ENCODE measurements at regions not wholly inside any gene's neighbourhood (a gene's known extent, or its start where the extent isn't known, plus 50 kb on each side); places are given as distances from the start of the nearest gene placed in this dataset.

- Histone ChIP-seq H3K4me1 (ENCODE audit: insufficient read depth) (peaks cover 1% of the 10 kb centered on the region), H3K36me3 (no peaks in the 10 kb centered on the region), H3K27me3 (peaks cover 2% of the 10 kb centered on the region), H3K27ac (no peak overlapping the region), H3K4me3 (no peak overlapping the region), H3K9me3 (no peaks in the 10 kb centered on the region)
- no peak for DNase-seq
- intact Hi-C loops (cut with DNase I): no loop called here
- no peak for TF ChIP-seq POLR2A (IDR thresholded peaks at IDR 0.05)
- TF ChIP-seq, protein P1, sequence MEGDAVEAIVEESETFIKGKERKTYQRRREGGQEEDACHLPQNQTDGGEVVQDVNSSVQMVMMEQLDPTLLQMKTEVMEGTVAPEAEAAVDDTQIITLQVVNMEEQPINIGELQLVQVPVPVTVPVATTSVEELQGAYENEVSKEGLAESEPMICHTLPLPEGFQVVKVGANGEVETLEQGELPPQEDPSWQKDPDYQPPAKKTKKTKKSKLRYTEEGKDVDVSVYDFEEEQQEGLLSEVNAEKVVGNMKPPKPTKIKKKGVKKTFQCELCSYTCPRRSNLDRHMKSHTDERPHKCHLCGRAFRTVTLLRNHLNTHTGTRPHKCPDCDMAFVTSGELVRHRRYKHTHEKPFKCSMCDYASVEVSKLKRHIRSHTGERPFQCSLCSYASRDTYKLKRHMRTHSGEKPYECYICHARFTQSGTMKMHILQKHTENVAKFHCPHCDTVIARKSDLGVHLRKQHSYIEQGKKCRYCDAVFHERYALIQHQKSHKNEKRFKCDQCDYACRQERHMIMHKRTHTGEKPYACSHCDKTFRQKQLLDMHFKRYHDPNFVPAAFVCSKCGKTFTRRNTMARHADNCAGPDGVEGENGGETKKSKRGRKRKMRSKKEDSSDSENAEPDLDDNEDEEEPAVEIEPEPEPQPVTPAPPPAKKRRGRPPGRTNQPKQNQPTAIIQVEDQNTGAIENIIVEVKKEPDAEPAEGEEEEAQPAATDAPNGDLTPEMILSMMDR (IDR thresholded peaks at IDR 0.05): no peak
Measured at GRCh38 chr2:145277922-145278321, 758.0 kb upstream of the ZEB2 start.

DNA sequence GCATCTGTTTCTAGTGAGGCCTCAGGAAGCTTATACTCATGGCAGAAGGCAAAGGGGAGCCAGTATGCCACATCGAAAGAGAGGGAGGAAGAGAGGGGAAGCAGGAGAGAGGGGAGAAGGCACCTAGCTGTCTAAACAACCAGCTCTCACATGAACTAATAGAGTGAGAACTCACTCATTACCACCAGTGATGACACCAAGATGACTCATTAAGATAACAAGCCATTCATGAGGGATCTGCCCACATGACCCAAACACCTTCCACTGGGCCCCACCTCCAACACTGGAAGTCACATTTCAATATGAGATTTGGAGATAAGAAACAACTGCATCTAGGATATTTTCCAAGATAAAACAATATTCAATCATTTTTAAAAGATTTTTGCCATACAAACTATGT is 753.9 kb upstream of the ZEB2 start:
- TF ChIP-seq, protein P1 (IDR thresholded peaks at IDR 0.05): no peak
- no peak for TF ChIP-seq EP300 (IDR thresholded peaks at IDR 0.05)
- no peak for TF ChIP-seq POLR2A (IDR thresholded peaks at IDR 0.05)
- Histone ChIP-seq H3K4me1 (ENCODE audit: insufficient read depth) (no peaks in the 10 kb centered on the region), H3K9me3 (no peaks in the 10 kb centered on the region), H3K27ac (no peak overlapping the region), H3K36me3 (no peaks in the 10 kb centered on the region), H3K4me3 (no peak overlapping the region), H3K27me3 (peaks cover 2% of the 10 kb centered on the region)
- no peak for DNase-seq
- WGBS, 3 donors: 81 to 100% (median 88%) methylated on average over 1 of the region's 1 CpG
- intact Hi-C loops (cut with DNase I): no loop called here

DNA sequence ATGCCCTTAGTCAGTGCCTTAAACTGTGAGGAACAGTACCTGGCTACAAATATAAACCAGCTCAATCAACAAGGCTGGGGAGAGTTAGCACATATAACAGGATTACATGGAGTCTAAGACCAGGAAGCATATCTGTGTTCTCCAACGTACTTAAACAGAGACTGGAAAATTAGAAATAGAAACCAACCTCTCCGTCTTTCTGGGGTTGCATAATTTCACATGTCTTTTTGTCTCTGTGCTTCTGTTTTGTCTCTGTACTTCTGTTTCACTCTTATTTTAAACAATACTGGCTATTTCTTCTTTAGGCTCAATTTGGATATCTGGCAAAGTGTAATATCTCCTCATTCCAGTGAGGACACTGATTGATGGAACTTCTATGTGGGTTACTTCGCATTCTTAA is 749.0 kb upstream of the ZEB2 start:
- TF ChIP-seq EP300 (IDR thresholded peaks at IDR 0.05): no peak
- TF ChIP-seq, protein P1 (IDR thresholded peaks at IDR 0.05): no peak
- no peak for TF ChIP-seq POLR2A (IDR thresholded peaks at IDR 0.05)
- intact Hi-C loops (cut with DNase I): no loop called here
- Histone ChIP-seq H3K27ac (no peak overlapping the region), H3K4me1 (ENCODE audit: insufficient read depth) (no peaks in the 10 kb centered on the region), H3K36me3 (no peaks in the 10 kb centered on the region), H3K27me3 (no peaks in the 10 kb centered on the region), H3K9me3 (no peaks in the 10 kb centered on the region), H3K4me3 (no peak overlapping the region)
- 82 to 85% (median 84%) methylated on average over 3 of the region's 3 CpGs for WGBS, 3 donors
- no peak for DNase-seq

DNA sequence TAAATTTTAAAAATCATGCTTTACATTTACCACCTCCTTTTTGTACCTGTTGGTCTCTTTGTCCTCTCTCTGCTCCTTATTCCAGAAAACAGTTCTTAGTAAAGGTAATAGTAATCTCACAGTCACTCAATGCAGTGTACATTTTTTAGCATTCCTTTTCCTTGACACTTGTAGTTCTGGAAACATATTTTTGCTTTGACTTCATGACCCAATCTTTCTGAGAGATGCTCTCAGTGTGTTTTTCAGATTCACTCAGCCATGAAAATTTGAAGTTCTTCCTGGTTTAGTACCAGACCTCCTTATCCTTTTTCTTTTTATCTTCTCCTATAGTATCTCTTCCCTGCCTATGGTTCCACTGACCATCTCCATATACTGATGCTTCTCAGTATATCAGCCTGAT is 747.5 kb upstream of the ZEB2 start:
- DNase-seq: no peak
- intact Hi-C loops (cut with DNase I): no loop called here
- TF ChIP-seq, protein P1 (IDR thresholded peaks at IDR 0.05): no peak
- TF ChIP-seq EP300 (IDR thresholded peaks at IDR 0.05): no peak
- TF ChIP-seq POLR2A (IDR thresholded peaks at IDR 0.05): no peak
- Histone ChIP-seq H3K36me3 (no peaks in the 10 kb centered on the region), H3K27ac (no peak overlapping the region), H3K27me3 (no peaks in the 10 kb centered on the region), H3K9me3 (no peaks in the 10 kb centered on the region), H3K4me1 (ENCODE audit: insufficient read depth) (no peaks in the 10 kb centered on the region), H3K4me3 (no peak overlapping the region)

GRCh38 chr2:145265244-145265643 is 745.3 kb upstream of the ZEB2 start:
- no peak for DNase-seq

More at GRCh38 chr2:145265244-145265643, 745.3 kb upstream of the ZEB2 start:
- Histone ChIP-seq H3K4me3 (no peak overlapping the region), H3K27ac (no peak overlapping the region), H3K9me3 (no peaks in the 10 kb centered on the region), H3K4me1 (ENCODE audit: insufficient read depth) (no peaks in the 10 kb centered on the region), H3K27me3 (no peaks in the 10 kb centered on the region), H3K36me3 (no peaks in the 10 kb centered on the region)
- TF ChIP-seq, protein P1 (IDR thresholded peaks at IDR 0.05): no peak
- no peak for TF ChIP-seq POLR2A (IDR thresholded peaks at IDR 0.05)
- TF ChIP-seq EP300 (IDR thresholded peaks at IDR 0.05): no peak
- WGBS, 3 donors: 95 to 97% (median 95%) methylated on average over 6 of the region's 6 CpGs
- intact Hi-C loops (cut with DNase I): no loop called here
